ENCODE measurements at regions not wholly inside any gene's neighbourhood (a gene's known extent, or its start where the extent isn't known, plus 50 kb on each side); places are given as distances from the start of the nearest gene placed in this dataset.
"Not testable (repeated sequence)": the region's sequence is repeated elsewhere in the genome, so short reads cannot be mapped to it uniquely, and the experiment has no call there.

DNA sequence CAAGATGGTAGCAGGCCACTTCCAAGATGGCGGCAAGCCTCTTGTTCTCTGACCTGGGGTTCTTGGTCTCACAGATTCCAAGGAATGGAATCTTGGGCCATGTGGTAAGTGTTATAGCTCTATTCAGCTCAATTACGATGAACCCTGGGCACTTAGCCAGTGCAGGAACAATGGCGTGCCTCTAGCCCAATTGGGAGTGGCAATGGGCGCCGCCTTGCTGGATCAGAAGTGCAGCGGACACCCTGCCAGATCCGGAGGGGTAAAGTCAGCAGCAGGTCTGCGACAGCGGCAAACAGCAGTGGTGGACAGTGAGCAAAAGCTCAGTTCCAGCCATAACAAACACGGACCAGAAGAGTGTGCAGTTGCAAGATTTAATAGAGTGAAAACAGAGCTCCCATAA, 263.2 kb upstream of the SEMA3C start:
- not testable (repeated sequence) for TF ChIP-seq ZBTB7A (tag by site-specific recombination; IDR thresholded peaks at IDR 0.05; ENCODE audit: low read depth); BCL11A (tag by site-specific recombination; IDR thresholded peaks at IDR 0.05; ENCODE audit: low read depth); TCF7L2 (IDR thresholded peaks at IDR 0.05; ENCODE audit: borderline replicate concordance, low read depth, low read length); ZNF335 (tag by site-specific recombination; conservative IDR thresholded peaks at IDR 0.05)
- TF ChIP-seq, protein P1, sequence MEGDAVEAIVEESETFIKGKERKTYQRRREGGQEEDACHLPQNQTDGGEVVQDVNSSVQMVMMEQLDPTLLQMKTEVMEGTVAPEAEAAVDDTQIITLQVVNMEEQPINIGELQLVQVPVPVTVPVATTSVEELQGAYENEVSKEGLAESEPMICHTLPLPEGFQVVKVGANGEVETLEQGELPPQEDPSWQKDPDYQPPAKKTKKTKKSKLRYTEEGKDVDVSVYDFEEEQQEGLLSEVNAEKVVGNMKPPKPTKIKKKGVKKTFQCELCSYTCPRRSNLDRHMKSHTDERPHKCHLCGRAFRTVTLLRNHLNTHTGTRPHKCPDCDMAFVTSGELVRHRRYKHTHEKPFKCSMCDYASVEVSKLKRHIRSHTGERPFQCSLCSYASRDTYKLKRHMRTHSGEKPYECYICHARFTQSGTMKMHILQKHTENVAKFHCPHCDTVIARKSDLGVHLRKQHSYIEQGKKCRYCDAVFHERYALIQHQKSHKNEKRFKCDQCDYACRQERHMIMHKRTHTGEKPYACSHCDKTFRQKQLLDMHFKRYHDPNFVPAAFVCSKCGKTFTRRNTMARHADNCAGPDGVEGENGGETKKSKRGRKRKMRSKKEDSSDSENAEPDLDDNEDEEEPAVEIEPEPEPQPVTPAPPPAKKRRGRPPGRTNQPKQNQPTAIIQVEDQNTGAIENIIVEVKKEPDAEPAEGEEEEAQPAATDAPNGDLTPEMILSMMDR (tag by site-specific recombination; IDR thresholded peaks at IDR 0.05): not testable (repeated sequence)
- TF ChIP-seq, protein P2, sequence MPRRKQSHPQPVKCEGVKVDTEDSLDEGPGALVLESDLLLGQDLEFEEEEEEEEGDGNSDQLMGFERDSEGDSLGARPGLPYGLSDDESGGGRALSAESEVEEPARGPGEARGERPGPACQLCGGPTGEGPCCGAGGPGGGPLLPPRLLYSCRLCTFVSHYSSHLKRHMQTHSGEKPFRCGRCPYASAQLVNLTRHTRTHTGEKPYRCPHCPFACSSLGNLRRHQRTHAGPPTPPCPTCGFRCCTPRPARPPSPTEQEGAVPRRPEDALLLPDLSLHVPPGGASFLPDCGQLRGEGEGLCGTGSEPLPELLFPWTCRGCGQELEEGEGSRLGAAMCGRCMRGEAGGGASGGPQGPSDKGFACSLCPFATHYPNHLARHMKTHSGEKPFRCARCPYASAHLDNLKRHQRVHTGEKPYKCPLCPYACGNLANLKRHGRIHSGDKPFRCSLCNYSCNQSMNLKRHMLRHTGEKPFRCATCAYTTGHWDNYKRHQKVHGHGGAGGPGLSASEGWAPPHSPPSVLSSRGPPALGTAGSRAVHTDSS (tag by site-specific recombination; IDR thresholded peaks at IDR 0.05): not testable (repeated sequence)
